Stimulated activated CD8-positive, alpha-beta memory T cell treated with anti-CD3 and anti-CD28 coated beads, Interleukin-15, amount 100 ng/mL, for 48 hours (primary cell): ENCODE measurements at regions not wholly inside any gene's neighbourhood (a gene's known extent, or its start where the extent isn't known, plus 50 kb on each side); places are given as distances from the start of the nearest gene placed in this dataset.
"Not testable (repeated sequence)": the region's sequence is repeated elsewhere in the genome, so short reads cannot be mapped to it uniquely, and the experiment has no call there.

Experiments
- DNase-seq, 2 donors: peaks; one replicate each; pipeline ENCODE4 v3.0.0-alpha.2; 2020; ENCODE audit warnings: low read depth in 2 of 2

- DNase-seq = no peak
Observed at GRCh38 chr3:180417241-180417640, 184.7 kb upstream of the TTC14 start.

DNA sequence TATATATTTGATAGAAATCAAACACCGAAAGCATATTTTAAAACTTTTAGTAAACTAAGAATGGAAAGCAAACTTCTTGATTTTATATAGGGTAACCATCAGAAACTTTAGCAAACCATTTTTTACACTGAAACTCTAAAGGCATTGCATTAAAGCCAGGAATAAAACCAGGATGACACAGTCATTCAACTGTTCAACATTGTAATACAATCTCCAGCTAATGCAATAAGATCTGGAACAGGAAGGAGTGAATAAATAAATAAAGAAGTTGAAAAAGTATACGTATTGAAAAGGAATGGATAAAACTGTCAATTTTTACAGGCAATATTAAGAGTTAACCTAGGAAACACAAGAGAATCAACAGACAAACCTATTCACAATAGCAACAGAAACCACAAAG, 181.9 kb upstream of the TTC14 start:
- no peak for DNase-seq

DNA sequence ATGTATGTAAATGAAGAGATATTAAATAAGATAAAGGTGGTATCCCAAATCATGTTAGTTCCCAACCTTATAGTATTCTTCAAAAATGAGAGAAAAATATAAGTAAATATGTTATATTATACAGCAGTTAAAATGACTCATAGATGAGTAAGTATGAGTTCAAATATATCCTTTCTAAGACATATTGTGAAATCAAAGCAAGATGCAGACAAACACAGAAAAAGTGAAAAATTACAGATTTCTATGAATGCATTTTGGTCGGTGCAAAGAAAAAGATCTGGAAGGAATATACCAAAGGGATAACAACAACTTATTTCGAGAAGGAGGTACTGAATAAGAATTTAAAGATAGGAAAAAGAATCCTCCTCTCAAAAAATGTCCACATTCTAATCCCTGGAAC, 181.2 kb upstream of the TTC14 start:
- DNase-seq = no peak

- DNase-seq = no peak
Observed at GRCh38 chr3:180421221-180421620, 180.7 kb upstream of the TTC14 start.

GRCh38 chr3:180421721-180422120, 180.2 kb upstream of the TTC14 start:
- no peak for DNase-seq

DNA sequence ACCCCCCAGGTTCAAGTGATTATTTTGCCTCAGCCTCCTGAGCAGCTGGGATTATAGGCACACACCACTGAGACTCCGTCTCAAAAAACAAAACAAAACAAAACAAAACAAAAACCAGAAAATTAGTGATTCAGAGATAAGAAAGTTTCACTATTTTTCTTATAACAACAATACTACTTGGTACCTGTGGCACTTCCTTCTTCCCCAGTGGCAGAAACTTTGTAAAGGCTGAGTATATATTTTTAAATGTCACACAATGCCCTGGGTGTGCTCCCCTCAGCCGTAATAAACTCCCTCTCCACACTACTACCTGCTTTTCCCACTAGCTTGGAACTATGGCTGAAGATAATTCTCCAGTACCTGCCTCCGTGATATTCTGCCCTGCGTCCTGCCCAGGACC, 177.7 kb upstream of the TTC14 start:
- not testable (repeated sequence) for DNase-seq

GRCh38 chr3:180430896-180431295, 171.1 kb upstream of the TTC14 start:
- no peak for DNase-seq

GRCh38 chr3:180433152-180433551, 168.8 kb upstream of the TTC14 start:
- no peak for DNase-seq

DNA sequence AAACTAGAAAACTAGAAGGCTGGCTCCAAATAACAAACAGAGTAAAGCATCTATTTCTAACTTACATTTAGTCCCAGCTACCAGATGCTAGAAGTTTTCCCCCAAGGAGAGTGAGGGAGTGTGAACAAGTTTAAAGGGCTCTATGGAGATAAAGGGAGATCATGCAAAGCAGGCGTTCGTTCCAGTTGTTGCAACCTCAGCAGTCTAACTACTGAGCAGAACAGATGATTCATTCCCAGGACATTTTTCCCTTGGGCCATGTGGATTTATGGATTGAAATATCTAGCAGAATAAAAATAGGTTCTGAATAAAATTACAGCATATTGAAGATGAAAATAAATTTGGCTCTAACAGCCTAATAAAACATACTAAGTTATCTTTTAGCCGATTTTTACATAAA, 154.8 kb upstream of the TTC14 start:
- no peak for DNase-seq

DNA sequence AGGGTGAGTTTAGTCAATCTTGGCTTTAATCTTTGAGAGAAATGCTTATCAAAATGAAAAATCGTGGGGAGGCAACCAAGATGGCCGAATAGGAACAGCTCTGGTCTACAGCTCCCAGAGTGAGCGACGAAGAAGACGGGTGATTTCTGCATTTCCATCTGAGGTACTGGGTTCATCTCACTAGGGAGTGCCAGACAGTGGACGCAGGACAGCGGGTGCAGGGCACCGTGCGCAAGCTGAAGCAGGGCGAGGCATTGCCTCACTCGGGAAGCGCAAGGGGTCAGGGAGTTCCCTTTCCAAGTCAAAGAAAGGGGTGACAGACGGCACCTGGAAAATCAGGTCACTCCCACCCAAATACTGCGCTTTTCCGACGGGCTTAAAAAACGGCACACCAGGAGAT, 153.6 kb upstream of the TTC14 start:
- DNase-seq = not testable (repeated sequence)

- no peak for DNase-seq
Observed at GRCh38 chr3:180457225-180457624, 144.7 kb upstream of the TTC14 start.

DNA sequence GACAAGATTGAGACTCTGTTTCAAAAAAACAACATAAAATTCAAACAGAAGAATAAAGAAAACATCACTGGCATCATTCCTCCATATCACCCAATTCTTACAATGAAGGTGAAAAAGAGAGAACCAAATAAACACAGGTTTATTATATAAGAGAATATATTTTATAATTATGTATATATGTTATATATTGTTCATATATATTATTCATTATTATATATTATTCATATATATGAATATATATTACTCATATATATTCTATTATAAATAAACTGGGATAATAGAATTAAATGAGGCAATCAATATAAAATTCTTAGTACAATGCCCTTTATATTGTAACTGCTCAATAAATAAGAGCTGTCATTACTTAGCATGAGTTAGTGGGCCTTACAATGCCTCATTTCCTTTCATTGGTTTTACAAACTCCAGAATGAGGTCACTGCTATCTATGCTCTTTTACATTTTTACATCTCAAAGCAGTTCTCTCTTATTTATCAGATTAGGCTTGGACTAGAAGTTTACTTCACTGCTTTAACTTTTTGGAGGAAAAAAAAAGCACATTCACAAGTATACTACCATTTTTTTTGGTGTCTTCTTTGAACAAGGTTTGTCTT, 135.5 kb upstream of the TTC14 start:
- no peak for DNase-seq

DNA sequence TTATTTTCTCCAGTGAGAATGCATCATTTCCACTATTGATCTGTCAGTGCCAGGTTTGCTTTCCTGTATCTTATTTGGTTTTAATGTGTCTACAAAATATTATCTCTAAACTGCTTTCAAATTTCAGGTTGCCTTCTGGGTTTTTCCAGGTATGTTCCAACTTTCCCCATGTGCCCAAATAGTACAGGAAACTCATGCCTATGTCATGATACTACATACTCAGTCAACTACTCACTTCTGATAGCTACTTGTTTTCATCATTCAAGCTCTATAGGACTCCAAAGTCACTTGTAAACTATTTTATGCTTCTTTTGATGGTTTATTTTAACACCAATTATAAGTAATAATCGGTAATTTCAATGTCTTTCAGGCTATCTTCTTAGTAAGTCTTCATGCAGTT, 134.8 kb upstream of the TTC14 start:
- DNase-seq = no peak

DNA sequence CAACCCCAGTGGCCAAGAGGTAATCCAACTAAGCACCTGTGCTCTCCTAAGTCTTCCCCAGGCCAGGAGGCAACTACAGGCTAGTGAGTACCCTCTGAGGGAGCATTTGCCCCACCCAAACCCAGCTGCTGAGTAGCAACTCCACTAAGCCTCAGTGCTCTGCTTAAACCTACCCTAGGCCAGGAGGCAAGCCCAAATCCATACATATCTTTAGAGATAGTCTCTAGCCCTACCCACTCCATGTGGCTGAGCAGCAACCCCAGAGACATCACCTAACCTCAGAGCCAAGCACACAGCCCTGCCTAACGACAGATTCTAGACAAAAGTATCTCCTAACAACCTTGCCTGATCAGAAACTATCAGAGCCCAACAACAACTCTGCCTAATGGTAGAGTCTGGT, 132.8 kb upstream of the TTC14 start:
- DNase-seq = no peak

- DNase-seq = no peak
Observed at GRCh38 chr3:180478695-180479094, 123.3 kb upstream of the TTC14 start.

GRCh38 chr3:180492047-180492446, 109.9 kb upstream of the TTC14 start:
- DNase-seq = no peak

DNA sequence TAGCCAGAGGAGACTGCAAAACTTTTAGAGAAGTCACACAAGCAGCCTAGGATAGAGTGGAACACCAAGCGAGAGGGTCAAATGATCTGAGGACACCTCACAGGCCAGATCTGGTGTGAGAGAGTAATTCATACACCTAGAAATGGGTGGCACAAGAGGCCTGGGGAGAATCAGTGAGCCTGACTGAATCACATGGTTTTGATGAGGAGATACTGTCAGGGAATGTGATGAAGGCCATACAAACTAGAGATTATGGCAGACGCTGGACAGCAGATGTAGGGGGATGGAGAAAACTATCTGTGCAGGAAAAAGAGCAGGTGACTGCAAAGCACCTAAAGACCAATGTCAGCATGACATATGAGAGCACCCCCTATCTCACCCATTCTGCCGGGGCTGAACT, 105.0 kb upstream of the TTC14 start:
- DNase-seq = no peak

DNA sequence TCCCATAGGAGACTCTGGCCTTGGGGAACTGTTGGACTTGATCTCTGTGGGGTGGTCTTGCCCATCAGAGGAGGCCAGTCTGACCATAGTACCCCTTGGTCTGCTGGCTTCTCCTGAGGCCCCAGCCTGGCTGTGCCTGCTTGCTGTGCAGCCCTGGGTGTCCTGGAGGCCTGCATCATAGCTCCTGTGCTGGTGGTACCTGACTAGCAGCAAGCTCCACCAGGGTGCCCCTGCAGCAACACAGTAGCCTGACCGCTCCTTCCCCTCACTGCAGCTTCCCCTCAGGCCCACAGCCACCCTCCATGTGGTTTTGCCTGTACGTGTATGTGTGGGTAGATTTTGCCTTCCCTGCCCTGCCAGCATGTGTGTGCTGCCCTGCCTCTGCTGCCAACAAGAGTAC, 85.6 kb upstream of the TTC14 start:
- no peak for DNase-seq

GRCh38 chr3:180523040-180523439, 78.9 kb upstream of the TTC14 start:
- DNase-seq = no peak

GRCh38 chr3:180528843-180529242, 73.1 kb upstream of the TTC14 start:
- DNase-seq = no peak

DNA sequence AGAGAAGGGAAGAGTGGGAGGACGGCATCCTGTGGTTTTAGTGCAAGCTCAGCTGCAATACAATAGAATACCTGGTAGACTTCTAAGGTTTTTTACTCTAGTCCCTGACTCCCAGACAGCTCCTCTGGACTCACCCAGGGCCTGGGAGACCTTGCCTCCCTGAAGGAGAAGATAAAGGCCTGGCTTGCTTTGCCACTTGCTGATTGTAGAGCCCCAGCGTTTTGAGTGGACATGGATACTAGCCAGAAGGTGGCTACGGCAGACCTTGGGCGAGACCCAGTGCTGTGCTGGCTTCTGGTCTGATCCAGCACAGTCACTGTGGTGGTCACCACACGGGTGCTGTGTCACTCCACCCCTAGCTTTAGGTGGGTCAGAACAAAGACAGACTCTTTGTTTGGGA, 72.2 kb upstream of the TTC14 start:
- no peak for DNase-seq

- no peak for DNase-seq
Observed at GRCh38 chr3:180530276-180530675, 71.7 kb upstream of the TTC14 start.

- no peak for DNase-seq
Observed at GRCh38 chr3:180531303-180532278, 70.4 kb upstream of the TTC14 start.
